Stimulated activated CD4-positive, alpha-beta T cell treated with anti-CD3 and anti-CD28 coated beads, Interleukin-4, amount 100 ng/mL, for 48 hours (primary cell): ENCODE measurements at regions not wholly inside any gene's neighbourhood (a gene's known extent, or its start where the extent isn't known, plus 50 kb on each side); places are given as distances from the start of the nearest gene placed in this dataset.

ENCODE experiments used
- DNase-seq, 2 donors: peaks; one replicate each; pipeline ENCODE4 v3.0.0-alpha.2; 2020; ENCODE audit warnings: low read depth in 2 of 2

- DNase-seq, result no peak
Observed at GRCh38 chr6:139858429-139858828, 484.0 kb upstream of the CITED2 start.

- DNase-seq, result no peak
Observed at GRCh38 chr6:139857143-139857542, 482.7 kb upstream of the CITED2 start.

GRCh38 chr6:139856562-139856961, 482.1 kb upstream of the CITED2 start:
- no peak for DNase-seq

GRCh38 chr6:139855671-139856311, 481.3 kb upstream of the CITED2 start:
- no peak for DNase-seq

GRCh38 chr6:139853302-139853992, 479.0 kb upstream of the CITED2 start:
- DNase-seq, result no peak

GRCh38 chr6:139852488-139853140, 478.2 kb upstream of the CITED2 start:
- DNase-seq, result no peak

- DNase-seq, result no peak
Observed at GRCh38 chr6:139852067-139852466, 477.6 kb upstream of the CITED2 start.

- no peak for DNase-seq
Observed at GRCh38 chr6:139851206-139851605, 476.8 kb upstream of the CITED2 start.

GRCh38 chr6:139850512-139850911, 476.1 kb upstream of the CITED2 start:
- DNase-seq, result no peak

- no peak for DNase-seq
Observed at GRCh38 chr6:139847457-139847813, 473.0 kb upstream of the CITED2 start.

- DNase-seq, result no peak
Observed at GRCh38 chr6:139846538-139847456, 472.3 kb upstream of the CITED2 start.

GRCh38 chr6:139844907-139845306, 470.5 kb upstream of the CITED2 start:
- no peak for DNase-seq

- no peak for DNase-seq
Observed at GRCh38 chr6:139841794-139842215, 467.4 kb upstream of the CITED2 start.

- no peak for DNase-seq
Observed at GRCh38 chr6:139839506-139840156, 465.2 kb upstream of the CITED2 start.

- no peak for DNase-seq
Observed at GRCh38 chr6:139834232-139834631, 459.8 kb upstream of the CITED2 start.

- DNase-seq, result no peak
Observed at GRCh38 chr6:139833592-139833991, 459.1 kb upstream of the CITED2 start.

- no peak for DNase-seq
Observed at GRCh38 chr6:139832493-139833305, 458.3 kb upstream of the CITED2 start.

GRCh38 chr6:139829576-139829975, 455.1 kb upstream of the CITED2 start:
- DNase-seq, result no peak

- no peak for DNase-seq
Observed at GRCh38 chr6:139828751-139829519, 454.5 kb upstream of the CITED2 start.

- no peak for DNase-seq
Observed at GRCh38 chr6:139825935-139826374, 451.5 kb upstream of the CITED2 start.
